H1 (cell line): ENCODE measurements at regions not wholly inside any gene's neighbourhood (a gene's known extent, or its start where the extent isn't known, plus 50 kb on each side); places are given as distances from the start of the nearest gene placed in this dataset.

Experiments used
- CTCF ChIA-PET: fragments of 300-600 bp; sonication (Branson Sonifier 250); formaldehyde crosslinking; loops from one replicate; lab custom pipeline; 2021; ENCODE audit not compliant: partially characterized antibody; lab: Charles Lee
- POLR2A ChIA-PET: fragments of 300-600 bp; sonication (Branson Sonifier 250); formaldehyde crosslinking; loops from one replicate; lab custom pipeline; 2021; ENCODE audit warnings: inconsistent platforms; ENCODE audit not compliant: partially characterized antibody; lab: Charles Lee
- DNase-seq, 2 experiments: peaks; one replicate each; pipeline versions ENCODE4 v3.0.0 to v3.0.0-alpha.2; 2010 to 2022; ENCODE audit warnings: low spot score in 2 of 2, low read depth in 1 of 2, mixed read lengths in 1 of 2
- FAIRE-seq: peaks from 2 replicates; lab custom pipeline; 2011; peaks lifted over from hg19 to GRCh38; lab: Jason Lieb, UNC
- H2AFZ ChIP-seq: 2 replicates; pipeline ENCODE4 v1.8.1; 2012; ENCODE audit warnings: low read length, inconsistent platforms
- H2AK5ac ChIP-seq: 2 replicates; pipeline ENCODE4 v1.6.1; 2013; ENCODE audit warnings: low read depth, low read length
- H2BK120ac ChIP-seq: replicated peaks from 2 replicates; pipeline ENCODE3; 2013; ENCODE audit warnings: low read depth, low read length, inconsistent platforms
- H2BK12ac ChIP-seq: 2 replicates; pipeline ENCODE4 v1.6.1; 2013; ENCODE audit warnings: low read depth, low read length
- H2BK15ac ChIP-seq: 2 replicates; pipeline ENCODE4 v1.6.1; 2013; ENCODE audit warnings: low read length
- H2BK20ac ChIP-seq: 2 replicates; pipeline ENCODE4 v1.6.1; 2013; ENCODE audit warnings: low read length
- H2BK5ac ChIP-seq: 2 replicates; pipeline ENCODE4 v1.6.1; 2013; ENCODE audit warnings: low read depth, low read length
- H3K14ac ChIP-seq: 2 replicates; pipeline ENCODE4 v1.6.1; 2013; ENCODE audit warnings: inconsistent platforms; ENCODE audit not compliant: insufficient read length
- H3K18ac ChIP-seq: 2 replicates; pipeline ENCODE4 v1.6.1; 2013; ENCODE audit warnings: low read length; ENCODE audit errors: extremely low read depth
- H3K23ac ChIP-seq: 2 replicates; pipeline ENCODE4 v1.6.1; 2013; ENCODE audit warnings: inconsistent platforms; ENCODE audit not compliant: insufficient read length
- H3K23me2 ChIP-seq: 2 replicates; pipeline ENCODE4 v1.6.1; 2013; ENCODE audit warnings: low read depth, low read length
- H3K27ac ChIP-seq: 2 replicates; pipeline ENCODE4 v1.6.1; 2011; ENCODE audit warnings: low read depth, low read length, inconsistent platforms
- H3K27me3 ChIP-seq, 4 experiments: replicated peaks in 1 of 4; 1 replicate in 1 of 4; 2 replicates in 3 of 4; pipeline versions ENCODE4 v1.6.1 to v1.8.1; 2011 to 2013; ENCODE audit warnings: low read length in 3 of 4, mild to moderate bottlenecking in 3 of 4, inconsistent platforms in 2 of 4, mixed read lengths in 2 of 4, moderate library complexity in 1 of 4; ENCODE audit not compliant: control insufficient read depth in 3 of 4, insufficient read depth in 3 of 4; ENCODE audit errors: extremely low read depth in 1 of 4
- H3K36me3 ChIP-seq, 4 experiments: 2 replicates each; pipeline versions ENCODE4 v1.6.1 to v1.8.1; 2011 to 2013; ENCODE audit warnings: mild to moderate bottlenecking in 4 of 4, low read length in 3 of 4, moderate library complexity in 2 of 4, control low read depth in 1 of 4, inconsistent platforms in 1 of 4; ENCODE audit not compliant: insufficient read depth in 4 of 4, control insufficient read depth in 2 of 4
- H3K4ac ChIP-seq: replicated peaks from 2 replicates; pipeline ENCODE3; 2013; ENCODE audit warnings: low read length, low read depth, mixed read lengths, inconsistent platforms; ENCODE audit not compliant: insufficient read length
- H3K4me1 ChIP-seq, 4 experiments: replicated peaks in 1 of 4; 1 replicate in 1 of 4; 2 replicates in 3 of 4; pipeline versions ENCODE4 v1.6.1 to v1.8.1; 2011 to 2013; ENCODE audit warnings: low read length in 3 of 4, inconsistent platforms in 2 of 4, mixed read lengths in 1 of 4; ENCODE audit not compliant: insufficient read depth in 4 of 4, control insufficient read depth in 3 of 4
- H3K4me2 ChIP-seq, 2 experiments: 2 replicates each; pipeline versions ENCODE4 v1.6.1 to v1.8.1; 2011 to 2013; ENCODE audit warnings: low read depth in 2 of 2, low read length in 2 of 2, control low read depth in 1 of 2, inconsistent platforms in 1 of 2, mild to moderate bottlenecking in 1 of 2; ENCODE audit not compliant: insufficient read depth in 1 of 2
- H3K4me3 ChIP-seq, 4 experiments: fragments of 200-600, 300-600 bp in 1 of 4; sonication (generic), shearing (Covaris generic), sonication (Bioruptor Twin) in 1 of 4; 2 replicates each; pipeline versions ENCODE4 v1.5.1 to v1.8.1; 2011 to 2016; ENCODE audit warnings: low read length in 4 of 4, low read depth in 3 of 4, control low read depth in 2 of 4, inconsistent platforms in 2 of 4, mild to moderate bottlenecking in 2 of 4, mixed read lengths in 1 of 4, moderate library complexity in 1 of 4; ENCODE audit not compliant: insufficient read depth in 2 of 4; ENCODE audit errors: extremely low read depth in 1 of 4
- H3K56ac ChIP-seq: replicated peaks from 2 replicates; pipeline ENCODE3; 2013; ENCODE audit warnings: low read depth, mild to moderate bottlenecking, mixed read lengths, low read length, inconsistent platforms; ENCODE audit not compliant: insufficient read length
- H3K79me1 ChIP-seq: 2 replicates; pipeline ENCODE4 v1.6.1; 2013; ENCODE audit warnings: low read depth, low read length, control low read depth
- H3K79me2 ChIP-seq, 2 experiments: 2 replicates each; pipeline versions ENCODE4 v1.6.1 to v1.8.1; 2012 to 2013; ENCODE audit warnings: low read length in 2 of 2, mild to moderate bottlenecking in 2 of 2, inconsistent platforms in 1 of 2; ENCODE audit not compliant: insufficient read depth in 2 of 2, control insufficient read depth in 1 of 2
- H3K9ac ChIP-seq, 4 experiments: replicated peaks in 1 of 4; 1 replicate in 1 of 4; 2 replicates in 3 of 4; pipeline versions ENCODE4 v1.6.1 to v1.8.1; 2011 to 2013; ENCODE audit warnings: low read depth in 3 of 4, low read length in 3 of 4, control low read depth in 2 of 4, mild to moderate bottlenecking in 2 of 4, moderate library complexity in 2 of 4, inconsistent platforms in 1 of 4; ENCODE audit errors: extremely low read depth in 1 of 4
- H3K9me3 ChIP-seq, 2 experiments: 2 replicates each; pipeline versions ENCODE4 v1.6.1 to v1.8.1; 2012 to 2013; ENCODE audit warnings: mild to moderate bottlenecking in 2 of 2, moderate library complexity in 2 of 2, control low read depth in 1 of 2, inconsistent platforms in 1 of 2, low read depth in 1 of 2, low read length in 1 of 2, mixed read lengths in 1 of 2; ENCODE audit not compliant: insufficient read depth in 2 of 2
- H4K20me1 ChIP-seq, 2 experiments: replicated peaks in 1 of 2; 2 replicates each; pipeline versions ENCODE3 to v1.8.1; 2011 to 2013; ENCODE audit warnings: inconsistent platforms in 2 of 2, low read length in 2 of 2, mild to moderate bottlenecking in 1 of 2; ENCODE audit not compliant: insufficient read depth in 2 of 2, control insufficient read depth in 1 of 2
- H4K5ac ChIP-seq: 2 replicates; pipeline ENCODE4 v1.6.1; 2013; ENCODE audit warnings: low read length, low read depth, mixed read lengths, inconsistent platforms; ENCODE audit not compliant: insufficient read length
- H4K8ac ChIP-seq: 2 replicates; pipeline ENCODE4 v1.8.0; 2013; ENCODE audit warnings: mild to moderate bottlenecking, moderate library complexity, low read length, inconsistent platforms; ENCODE audit not compliant: insufficient read depth; ENCODE audit errors: extremely low read depth
- H4K91ac ChIP-seq: replicated peaks from 2 replicates; pipeline ENCODE3; 2013; ENCODE audit warnings: low read length, mixed read lengths, inconsistent platforms; ENCODE audit not compliant: insufficient read length
- EZH2 ChIP-seq: fragments of 200-600 bp; sonication (generic); IDR thresholded peaks from 2 replicates; pipeline ENCODE4 v1.7.1; 2012; ENCODE audit warnings: low read depth, mild to moderate bottlenecking, moderate library complexity, low read length, inconsistent platforms; ENCODE audit not compliant: severe bottlenecking
- KDM4A ChIP-seq: IDR thresholded peaks from one replicate; pipeline ENCODE4 v1.7.1; 2012; ENCODE audit warnings: low read depth, mild to moderate bottlenecking, moderate library complexity, low read length, inconsistent platforms; ENCODE audit not compliant: severe bottlenecking
- KDM5A ChIP-seq: fragments of 200-600 bp; IDR thresholded peaks from 2 replicates; pipeline ENCODE4 v1.7.1; 2012; ENCODE audit warnings: mild to moderate bottlenecking, low read length, inconsistent platforms, mixed read lengths
- MAFK ChIP-seq: IDR thresholded peaks from 2 replicates; pipeline ENCODE4 v1.6.1; 2012; ENCODE audit warnings: low read depth, mild to moderate bottlenecking, improper control_type of control experiment, low read length
- NANOG ChIP-seq: IDR thresholded peaks from 2 replicates; pipeline ENCODE4 v1.6.1; 2011; ENCODE audit warnings: low read length, low read depth, mild to moderate bottlenecking, inconsistent platforms; ENCODE audit not compliant: insufficient read depth, poor library complexity, severe bottlenecking
- RAD21 ChIP-seq, 2 experiments: IDR thresholded peaks in 1 of 2; conservative IDR thresholded peaks in 1 of 2; 2 replicates each; pipeline ENCODE4 v1.6.1; 2011; ENCODE audit warnings: low read depth in 2 of 2, low read length in 2 of 2, improper control_type of control experiment in 1 of 2, inconsistent platforms in 1 of 2, mild to moderate bottlenecking in 1 of 2, moderate library complexity in 1 of 2
- SIRT6 ChIP-seq: IDR thresholded peaks from one replicate; pipeline ENCODE4 v1.7.1; 2012; ENCODE audit warnings: low read length, inconsistent platforms
- SP2 ChIP-seq: IDR thresholded peaks from 2 replicates; pipeline ENCODE4 v1.6.1; 2012; ENCODE audit warnings: mild to moderate bottlenecking, low read length, inconsistent platforms
- WGBS, 2 experiments: shearing (Covaris generic) in 1 of 2; methylation state at CpG; one replicate each; pipeline versions ENCODE4 v1.1.6 to v1.1.7; 2013 to 2015; ENCODE audit warnings: low lambda C conversion rate in 2 of 2, mixed read lengths in 2 of 2, inconsistent platforms in 1 of 2, low coverage in 1 of 2, missing lambda C conversion rate in 1 of 2; ENCODE audit not compliant: insufficient replicate concordance in 2 of 2, insufficient coverage in 1 of 2, insufficient read length in 1 of 2; ENCODE audit errors: extremely low coverage in 1 of 2, missing lambda C conversion rate in 1 of 2; 5-methylcytosine and 5-hydroxymethylcytosine counted together
- TF ChIP-seq, protein P1 (sequence below): IDR thresholded peaks from 2 replicates; pipeline ENCODE4 v1.6.1; 2012; ENCODE audit warnings: low read length, inconsistent platforms
- TF ChIP-seq, protein P2 (sequence below), 3 experiments: IDR thresholded peaks; 1 replicate in 2 of 3; 2 replicates in 1 of 3; pipeline versions ENCODE4 v1.5.1 to v1.6.1; 2011; ENCODE audit warnings: low read length in 3 of 3, mild to moderate bottlenecking in 3 of 3, inconsistent platforms in 2 of 3, low read depth in 1 of 3, moderate library complexity in 1 of 3; ENCODE audit not compliant: insufficient read depth in 1 of 3; ENCODE audit errors: control extremely low read depth in 1 of 3

DNA sequence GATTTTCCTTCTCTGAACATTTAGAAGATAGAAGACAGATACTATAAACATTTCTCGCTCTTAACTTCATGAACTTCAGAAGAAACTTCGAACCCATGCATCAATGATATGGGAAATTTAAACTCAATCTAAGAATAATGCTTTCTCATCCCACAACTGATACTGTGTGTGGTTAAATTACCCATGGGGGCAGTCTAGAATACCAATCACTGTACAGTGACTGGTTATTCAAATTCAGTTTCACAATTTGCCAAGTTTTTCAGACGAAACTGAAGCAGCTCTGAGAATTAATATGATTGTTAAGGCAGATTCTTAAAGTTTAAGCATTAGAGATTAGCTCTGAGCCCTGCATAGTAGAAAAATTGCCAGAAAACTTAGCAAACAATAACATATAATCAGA is 431.0 kb downstream of the SH3GL2 start:
- no peaks in the 10 kb centered on the region; a peak in 1 of 7 replicates for H3K4me1 ChIP-seq
- H2BK15ac ChIP-seq: no peak overlapping the region
- ChIA-PET CTCF (no interaction called here), POLR2A (no interaction called here)
- no peaks in the 10 kb centered on the region for H3K36me3 ChIP-seq
- 92% methylated on average over 3 of the region's 3 CpGs; no CpG with 5 or more reads in 1 of the 2 experiments for WGBS, 2 experiments
- no peak overlapping the region for H2AK5ac ChIP-seq
- no peaks in the 10 kb centered on the region for H3K9me3 ChIP-seq
- no peak overlapping the region for H3K9ac ChIP-seq
- no peaks in the 10 kb centered on the region for H3K23me2 ChIP-seq
- H3K27ac ChIP-seq: no peak overlapping the region
- H3K23ac ChIP-seq: no peak overlapping the region
- H4K20me1 ChIP-seq: no peaks in the 10 kb centered on the region
- DNase-seq (no peak), FAIRE-seq (no peak)
- no peak overlapping the region for H3K56ac ChIP-seq
- H3K4ac ChIP-seq: no peak overlapping the region
- no peaks in the 10 kb centered on the region for H3K79me1 ChIP-seq
- H3K79me2 ChIP-seq: no peaks in the 10 kb centered on the region
- H4K91ac ChIP-seq: no peak overlapping the region
- no peak overlapping the region for H4K5ac ChIP-seq
- no peak overlapping the region for H2BK5ac ChIP-seq
- H3K4me3 ChIP-seq: no peak overlapping the region
- H3K14ac ChIP-seq: no peak overlapping the region
- H2BK12ac ChIP-seq: no peak overlapping the region
- H4K8ac ChIP-seq: no peak overlapping the region
- H3K18ac ChIP-seq: no peak overlapping the region
- H3K27me3 ChIP-seq: no peaks in the 10 kb centered on the region
- no peak overlapping the region for H2BK120ac ChIP-seq
- no peak overlapping the region for H3K4me2 ChIP-seq
- H2AFZ ChIP-seq: no peak overlapping the region
- no peak overlapping the region for H2BK20ac ChIP-seq
- no peak for TF ChIP-seq KDM5A
- no peak for TF ChIP-seq SP2
- TF ChIP-seq NANOG: no peak
- no peak for TF ChIP-seq KDM4A
- TF ChIP-seq SIRT6: no peak
- TF ChIP-seq, protein P1, sequence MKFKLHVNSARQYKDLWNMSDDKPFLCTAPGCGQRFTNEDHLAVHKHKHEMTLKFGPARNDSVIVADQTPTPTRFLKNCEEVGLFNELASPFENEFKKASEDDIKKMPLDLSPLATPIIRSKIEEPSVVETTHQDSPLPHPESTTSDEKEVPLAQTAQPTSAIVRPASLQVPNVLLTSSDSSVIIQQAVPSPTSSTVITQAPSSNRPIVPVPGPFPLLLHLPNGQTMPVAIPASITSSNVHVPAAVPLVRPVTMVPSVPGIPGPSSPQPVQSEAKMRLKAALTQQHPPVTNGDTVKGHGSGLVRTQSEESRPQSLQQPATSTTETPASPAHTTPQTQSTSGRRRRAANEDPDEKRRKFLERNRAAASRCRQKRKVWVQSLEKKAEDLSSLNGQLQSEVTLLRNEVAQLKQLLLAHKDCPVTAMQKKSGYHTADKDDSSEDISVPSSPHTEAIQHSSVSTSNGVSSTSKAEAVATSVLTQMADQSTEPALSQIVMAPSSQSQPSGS: no peak
- TF ChIP-seq, protein P2, sequence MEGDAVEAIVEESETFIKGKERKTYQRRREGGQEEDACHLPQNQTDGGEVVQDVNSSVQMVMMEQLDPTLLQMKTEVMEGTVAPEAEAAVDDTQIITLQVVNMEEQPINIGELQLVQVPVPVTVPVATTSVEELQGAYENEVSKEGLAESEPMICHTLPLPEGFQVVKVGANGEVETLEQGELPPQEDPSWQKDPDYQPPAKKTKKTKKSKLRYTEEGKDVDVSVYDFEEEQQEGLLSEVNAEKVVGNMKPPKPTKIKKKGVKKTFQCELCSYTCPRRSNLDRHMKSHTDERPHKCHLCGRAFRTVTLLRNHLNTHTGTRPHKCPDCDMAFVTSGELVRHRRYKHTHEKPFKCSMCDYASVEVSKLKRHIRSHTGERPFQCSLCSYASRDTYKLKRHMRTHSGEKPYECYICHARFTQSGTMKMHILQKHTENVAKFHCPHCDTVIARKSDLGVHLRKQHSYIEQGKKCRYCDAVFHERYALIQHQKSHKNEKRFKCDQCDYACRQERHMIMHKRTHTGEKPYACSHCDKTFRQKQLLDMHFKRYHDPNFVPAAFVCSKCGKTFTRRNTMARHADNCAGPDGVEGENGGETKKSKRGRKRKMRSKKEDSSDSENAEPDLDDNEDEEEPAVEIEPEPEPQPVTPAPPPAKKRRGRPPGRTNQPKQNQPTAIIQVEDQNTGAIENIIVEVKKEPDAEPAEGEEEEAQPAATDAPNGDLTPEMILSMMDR (IDR thresholded peaks at IDR 0.05; ENCODE audit: control extremely low read depth in 1 of 3, insufficient read depth in 1 of 3, low read depth in 1 of 3, low read length in 3 of 3): no peak
- TF ChIP-seq RAD21 (IDR thresholded peaks at IDR 0.05 in 1 of 2, conservative IDR thresholded peaks at IDR 0.05 in 1 of 2; ENCODE audit: low read depth in 2 of 2, low read length in 2 of 2): no peak
- TF ChIP-seq EZH2: no peak
- TF ChIP-seq MAFK: no peak
